ENCODE measurements at regions not wholly inside any gene's neighbourhood (a gene's known extent, or its start where the extent isn't known, plus 50 kb on each side); places are given as distances from the start of the nearest gene placed in this dataset.

DNA sequence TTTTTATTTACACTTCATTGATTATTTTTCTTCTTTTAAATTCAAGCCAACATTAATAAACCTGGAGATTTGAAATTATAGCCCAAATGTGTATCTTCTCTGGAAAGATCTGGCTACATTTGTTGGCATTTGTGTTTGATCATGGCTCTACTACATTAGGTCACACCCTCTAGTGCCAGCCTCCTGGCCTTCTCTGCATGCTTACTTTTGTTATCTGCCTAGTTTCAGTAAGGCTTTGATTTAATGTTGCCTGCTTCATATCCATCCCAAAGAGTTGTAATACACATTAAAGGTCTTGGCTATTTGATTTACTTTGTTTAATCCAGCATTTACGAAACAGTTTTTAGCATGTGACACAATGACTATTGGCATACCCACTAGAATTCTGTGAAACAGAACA lies 224.5 kb downstream of the TRAM1L1 start:
- Histone ChIP-seq H3K4me1 (ENCODE audit: insufficient read depth, low read length) (no peaks in the 10 kb centered on the region), H3K27ac (ENCODE audit: low read depth in 1 of 2, low read length in 2 of 2) (no peak overlapping the region), H3K9me3 (ENCODE audit: control insufficient read depth in 1 of 2, insufficient read depth in 1 of 2, low read length in 2 of 2) (no peaks in the 10 kb centered on the region), H3K4me3 (ENCODE audit: low read length) (no peak overlapping the region), H3K36me3 (ENCODE audit: insufficient read depth, low read length) (no peaks in the 10 kb centered on the region), H3K27me3 (ENCODE audit: control insufficient read depth in 1 of 2, insufficient read depth in 2 of 2, low read length in 2 of 2) (no peaks in the 10 kb centered on the region)
- POLR2A ChIA-PET, result no interaction called here
- DNase-seq (no peak), ATAC-seq (ENCODE audit: poor library complexity) (no peak)
- TF ChIP-seq, protein P1, sequence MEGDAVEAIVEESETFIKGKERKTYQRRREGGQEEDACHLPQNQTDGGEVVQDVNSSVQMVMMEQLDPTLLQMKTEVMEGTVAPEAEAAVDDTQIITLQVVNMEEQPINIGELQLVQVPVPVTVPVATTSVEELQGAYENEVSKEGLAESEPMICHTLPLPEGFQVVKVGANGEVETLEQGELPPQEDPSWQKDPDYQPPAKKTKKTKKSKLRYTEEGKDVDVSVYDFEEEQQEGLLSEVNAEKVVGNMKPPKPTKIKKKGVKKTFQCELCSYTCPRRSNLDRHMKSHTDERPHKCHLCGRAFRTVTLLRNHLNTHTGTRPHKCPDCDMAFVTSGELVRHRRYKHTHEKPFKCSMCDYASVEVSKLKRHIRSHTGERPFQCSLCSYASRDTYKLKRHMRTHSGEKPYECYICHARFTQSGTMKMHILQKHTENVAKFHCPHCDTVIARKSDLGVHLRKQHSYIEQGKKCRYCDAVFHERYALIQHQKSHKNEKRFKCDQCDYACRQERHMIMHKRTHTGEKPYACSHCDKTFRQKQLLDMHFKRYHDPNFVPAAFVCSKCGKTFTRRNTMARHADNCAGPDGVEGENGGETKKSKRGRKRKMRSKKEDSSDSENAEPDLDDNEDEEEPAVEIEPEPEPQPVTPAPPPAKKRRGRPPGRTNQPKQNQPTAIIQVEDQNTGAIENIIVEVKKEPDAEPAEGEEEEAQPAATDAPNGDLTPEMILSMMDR (IDR thresholded peaks at IDR 0.05), result no peak
- CTCF ChIA-PET, result no interaction called here
- Mint-ChIP-seq H3K4me3 (no peak overlapping the region), H3K9me3 (peaks cover 2% of the 10 kb centered on the region), H3K36me3 (ENCODE audit: low read depth) (no peaks in the 10 kb centered on the region), H3K27ac (no peak overlapping the region), H3K4me1 (ENCODE audit: low read depth) (no peaks in the 10 kb centered on the region), H3K27me3 (no peaks in the 10 kb centered on the region)
- intact Hi-C loops (cut with DNase I, micrococcal nuclease), result no loop called here

DNA sequence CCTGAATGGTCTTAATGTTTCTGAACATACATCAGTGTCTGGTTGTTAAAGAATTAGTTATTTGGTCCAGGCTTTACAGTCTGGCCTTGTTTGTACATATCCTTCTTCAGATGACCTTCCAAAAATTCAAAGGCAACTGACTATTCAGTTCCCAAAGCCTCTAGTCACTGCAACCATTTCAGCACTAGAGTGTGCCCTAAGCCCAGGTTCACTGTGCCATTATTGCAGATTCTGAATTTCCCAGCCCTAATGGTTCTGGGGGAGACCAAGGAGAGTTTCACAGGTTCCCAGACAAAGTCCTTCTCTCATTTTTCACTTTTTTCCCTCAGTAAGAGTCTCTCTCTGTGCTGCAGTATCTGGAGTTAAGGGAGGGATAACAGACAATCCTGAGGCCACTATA lies 235.8 kb downstream of the TRAM1L1 start:
- Histone ChIP-seq H3K9me3 (ENCODE audit: control insufficient read depth in 1 of 2, insufficient read depth in 1 of 2, low read length in 2 of 2) (no peaks in the 10 kb centered on the region), H3K27me3 (ENCODE audit: control insufficient read depth in 1 of 2, insufficient read depth in 2 of 2, low read length in 2 of 2) (no peaks in the 10 kb centered on the region)
- intact Hi-C loops (cut with DNase I, micrococcal nuclease), result no loop called here

DNA sequence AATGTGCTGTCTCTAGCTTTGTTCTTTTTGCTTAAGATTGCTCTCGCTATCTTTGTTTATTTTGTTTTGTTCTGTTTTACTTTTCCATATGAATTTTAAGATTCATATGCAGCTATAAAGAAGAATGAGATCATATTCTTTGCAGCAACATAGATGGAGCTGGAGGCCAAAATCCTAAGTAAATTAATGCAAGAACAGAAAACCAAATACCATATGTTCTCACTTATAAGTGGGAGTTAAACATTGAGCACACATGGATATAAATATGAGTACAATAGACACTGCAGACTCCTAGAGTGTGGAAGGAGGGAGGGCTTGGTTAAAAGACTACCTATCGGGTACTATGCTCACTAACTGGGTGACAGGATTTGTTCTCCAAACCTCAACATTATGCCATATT lies 237.8 kb downstream of the TRAM1L1 start:
- H3K27ac ChIP-seq (ENCODE audit: low read depth in 1 of 2, low read length in 2 of 2), result no peak overlapping the region
- H3K36me3 Mint-ChIP-seq (ENCODE audit: low read depth), result no peaks in the 10 kb centered on the region
- TF ChIP-seq, protein P1 (IDR thresholded peaks at IDR 0.05), result no peak
- no peaks in the 10 kb centered on the region for H3K27me3 ChIP-seq (ENCODE audit: control insufficient read depth in 1 of 2, insufficient read depth in 2 of 2, low read length in 2 of 2)
- H3K4me3 ChIP-seq (ENCODE audit: low read length), result no peak overlapping the region
- H3K4me1 Mint-ChIP-seq (ENCODE audit: low read depth), result no peaks in the 10 kb centered on the region
- H3K27me3 Mint-ChIP-seq, result no peaks in the 10 kb centered on the region
- H3K36me3 ChIP-seq (ENCODE audit: insufficient read depth, low read length), result no peaks in the 10 kb centered on the region
- ChIA-PET POLR2A (no interaction called here), CTCF (no interaction called here)
- H3K4me3 Mint-ChIP-seq, result no peak overlapping the region
- H3K9me3 Mint-ChIP-seq, result peaks cover 2% of the 10 kb centered on the region
- DNase-seq, result no peak
- H3K27ac Mint-ChIP-seq, result no peak overlapping the region
- intact Hi-C loops (cut with DNase I, micrococcal nuclease), result no loop called here
- ATAC-seq (ENCODE audit: poor library complexity), result no peak
- H3K4me1 ChIP-seq (ENCODE audit: insufficient read depth, low read length), result no peaks in the 10 kb centered on the region
- H3K9me3 ChIP-seq (ENCODE audit: control insufficient read depth in 1 of 2, insufficient read depth in 1 of 2, low read length in 2 of 2), result peaks cover 0 to 3% of the 10 kb centered on the region in 2 experiments

More for the DNA sequence above, 235.8 kb downstream of the TRAM1L1 start:
- H3K4me1 ChIP-seq (ENCODE audit: insufficient read depth, low read length), result no peaks in the 10 kb centered on the region
- Mint-ChIP-seq H3K9me3 (no peaks in the 10 kb centered on the region), H3K4me1 (ENCODE audit: low read depth) (no peaks in the 10 kb centered on the region), H3K36me3 (ENCODE audit: low read depth) (no peaks in the 10 kb centered on the region), H3K4me3 (no peak overlapping the region), H3K27me3 (no peaks in the 10 kb centered on the region), H3K27ac (no peak overlapping the region)
- H3K36me3 ChIP-seq (ENCODE audit: insufficient read depth, low read length), result no peaks in the 10 kb centered on the region
- POLR2A ChIA-PET, result no interaction called here
- DNase-seq, result no peak
- no peak overlapping the region for H3K4me3 ChIP-seq (ENCODE audit: low read length)
- CTCF ChIA-PET, result no interaction called here
- no peak overlapping the region for H3K27ac ChIP-seq (ENCODE audit: low read depth in 1 of 2, low read length in 2 of 2)
- TF ChIP-seq, protein P1 (IDR thresholded peaks at IDR 0.05), result no peak
- ATAC-seq (ENCODE audit: poor library complexity), result no peak
